ENCODE measurements at regions not wholly inside any gene's neighbourhood (a gene's known extent, or its start where the extent isn't known, plus 50 kb on each side); places are given as distances from the start of the nearest gene placed in this dataset.

GRCh38 chr3:68448510-68449383 is 483.6 kb downstream of the TAFA4 start:
- Mint-ChIP-seq H3K27me3 (ENCODE audit: low read depth in 3 of 3) (peaks cover 0 to 1% (median 0%) of the 10 kb centered on the region in 3 donors), H3K27ac (no peak overlapping the region), H3K36me3 (no peaks in the 10 kb centered on the region), H3K4me3 (no peak overlapping the region), H3K4me1 (no peaks in the 10 kb centered on the region), H3K9me3 (no peaks in the 10 kb centered on the region)
- H3K4me2 ChIP-seq (replicated peaks; ENCODE audit: extremely low read depth, low read length, poor library complexity, severe bottlenecking), result no peak overlapping the region
- no peak overlapping the region for H3K9ac ChIP-seq (ENCODE audit: insufficient read depth, low read length, poor library complexity, severe bottlenecking)
- H3K27me3 ChIP-seq (ENCODE audit: control insufficient read depth in 2 of 2, insufficient read depth in 2 of 2, low read length in 2 of 2), result no peaks in the 10 kb centered on the region
- TF ChIP-seq CTCF (IDR thresholded peaks at IDR 0.05), result no peak
- no peak overlapping the region for H3K4me3 ChIP-seq (replicated peaks in 1 of 3; ENCODE audit: low read depth in 2 of 3, low read length in 3 of 3)
- WGBS (ENCODE audit: insufficient coverage), result no CpG with 5 or more reads among the region's 5 CpGs
- intact Hi-C loops (cut with micrococcal nuclease), result no loop called here
- H3K36me3 ChIP-seq (replicated peaks in 1 of 2; ENCODE audit: control insufficient read depth in 1 of 2, insufficient read depth in 2 of 2, low read length in 2 of 2), result no peaks in the 10 kb centered on the region
- no peak for DNase-seq
- no peak overlapping the region for H3K27ac ChIP-seq (ENCODE audit: low read depth in 1 of 2, low read length in 2 of 2)
- no peaks in the 10 kb centered on the region for H3K79me2 ChIP-seq (ENCODE audit: insufficient read depth, low read length)
- no peaks in the 10 kb centered on the region for H3K4me1 ChIP-seq (ENCODE audit: control insufficient read depth in 1 of 2, insufficient read depth in 2 of 2, low read length in 2 of 2)
- H3K9me3 ChIP-seq (replicated peaks in 1 of 2; ENCODE audit: control insufficient read depth in 1 of 2, insufficient read depth in 1 of 2, low read length in 2 of 2), result no peaks in the 10 kb centered on the region
- H4K20me1 ChIP-seq (ENCODE audit: insufficient read depth, low read length), result no peaks in the 10 kb centered on the region
- H2AFZ ChIP-seq (ENCODE audit: insufficient read depth, low read depth, low read length, poor library complexity, severe bottlenecking), result no peak overlapping the region

GRCh38 chr3:68447885-68448284 is 484.5 kb downstream of the TAFA4 start:
- intact Hi-C loops (cut with micrococcal nuclease), result no loop called here
- Mint-ChIP-seq H3K27me3 (ENCODE audit: low read depth in 3 of 3) (peaks cover 0 to 3% (median 0%) of the 10 kb centered on the region in 3 donors), H3K4me3 (no peak overlapping the region), H3K36me3 (no peaks in the 10 kb centered on the region), H3K9me3 (no peaks in the 10 kb centered on the region), H3K27ac (no peak overlapping the region), H3K4me1 (no peaks in the 10 kb centered on the region)
- H3K4me1 ChIP-seq (ENCODE audit: control insufficient read depth in 1 of 2, insufficient read depth in 2 of 2, low read length in 2 of 2), result no peaks in the 10 kb centered on the region
- no peak for DNase-seq
- no peaks in the 10 kb centered on the region for H3K9me3 ChIP-seq (replicated peaks in 1 of 2; ENCODE audit: control insufficient read depth in 1 of 2, insufficient read depth in 1 of 2, low read length in 2 of 2)
- H3K4me3 ChIP-seq (replicated peaks in 1 of 3; ENCODE audit: low read depth in 2 of 3, low read length in 3 of 3), result no peak overlapping the region
- no peak overlapping the region for H3K9ac ChIP-seq (ENCODE audit: insufficient read depth, low read length, poor library complexity, severe bottlenecking)
- H3K79me2 ChIP-seq (ENCODE audit: insufficient read depth, low read length), result no peaks in the 10 kb centered on the region
- no peaks in the 10 kb centered on the region for H3K27me3 ChIP-seq (ENCODE audit: control insufficient read depth in 2 of 2, insufficient read depth in 2 of 2, low read length in 2 of 2)
- H2AFZ ChIP-seq (ENCODE audit: insufficient read depth, low read depth, low read length, poor library complexity, severe bottlenecking), result no peak overlapping the region
- H4K20me1 ChIP-seq (ENCODE audit: insufficient read depth, low read length), result no peaks in the 10 kb centered on the region
- no peak overlapping the region for H3K4me2 ChIP-seq (replicated peaks; ENCODE audit: extremely low read depth, low read length, poor library complexity, severe bottlenecking)
- H3K27ac ChIP-seq (ENCODE audit: low read depth in 1 of 2, low read length in 2 of 2), result no peak overlapping the region
- no peaks in the 10 kb centered on the region for H3K36me3 ChIP-seq (replicated peaks in 1 of 2; ENCODE audit: control insufficient read depth in 1 of 2, insufficient read depth in 2 of 2, low read length in 2 of 2)
- no peak for TF ChIP-seq CTCF (IDR thresholded peaks at IDR 0.05)
